ENCODE measurements at regions not wholly inside any gene's neighbourhood (a gene's known extent, or its start where the extent isn't known, plus 50 kb on each side); places are given as distances from the start of the nearest gene placed in this dataset.
"Not testable (repeated sequence)": the region's sequence is repeated elsewhere in the genome, so short reads cannot be mapped to it uniquely, and the experiment has no call there.

GRCh38 chr5:10891193-10891592, 130.2 kb upstream of the DAP start:
- H3K36me3 Mint-ChIP-seq (ENCODE audit: low read depth), result peaks cover 2% of the 10 kb centered on the region
- DNase-seq (ENCODE audit: low read depth, low spot score), result no peak
- peaks cover 16% of the 10 kb centered on the region for H3K4me1 Mint-ChIP-seq
- H3K4me3 Mint-ChIP-seq, result no peak overlapping the region
- no peaks in the 10 kb centered on the region for H3K9me3 Mint-ChIP-seq
- no peak for TF ChIP-seq CTCF (conservative IDR thresholded peaks at IDR 0.05)
- no peak overlapping the region for H3K27ac Mint-ChIP-seq (ENCODE audit: unreplicated experiment)
- H3K27me3 Mint-ChIP-seq (ENCODE audit: low read depth), result no peaks in the 10 kb centered on the region

DNA sequence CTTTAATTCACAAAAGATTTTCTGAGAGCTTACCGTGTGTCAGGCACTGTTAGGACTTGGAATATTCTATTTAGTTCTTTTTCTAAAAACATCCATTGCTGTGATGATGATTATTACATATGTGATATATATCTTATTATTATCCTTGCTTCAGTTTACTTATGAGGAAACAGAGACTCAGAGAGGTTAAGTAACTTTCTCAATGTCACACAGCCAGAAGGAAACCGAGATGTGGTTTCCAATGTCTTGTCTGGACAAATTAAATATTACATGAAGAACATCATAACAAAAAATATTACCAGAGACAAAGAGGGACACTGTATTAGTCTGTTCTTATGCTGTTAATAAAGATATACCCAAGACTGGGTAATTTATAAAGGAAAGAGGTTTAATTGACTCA, 125.5 kb upstream of the DAP start:
- no peak for DNase-seq (ENCODE audit: low read depth, low spot score)
- Mint-ChIP-seq H3K9me3 (peaks cover 6% of the 10 kb centered on the region), H3K36me3 (ENCODE audit: low read depth) (peaks cover 2% of the 10 kb centered on the region), H3K4me3 (no peak overlapping the region), H3K4me1 (peaks cover 5% of the 10 kb centered on the region), H3K27ac (ENCODE audit: unreplicated experiment) (no peak overlapping the region), H3K27me3 (ENCODE audit: low read depth) (no peaks in the 10 kb centered on the region)
- no peak for TF ChIP-seq CTCF (conservative IDR thresholded peaks at IDR 0.05)

DNA sequence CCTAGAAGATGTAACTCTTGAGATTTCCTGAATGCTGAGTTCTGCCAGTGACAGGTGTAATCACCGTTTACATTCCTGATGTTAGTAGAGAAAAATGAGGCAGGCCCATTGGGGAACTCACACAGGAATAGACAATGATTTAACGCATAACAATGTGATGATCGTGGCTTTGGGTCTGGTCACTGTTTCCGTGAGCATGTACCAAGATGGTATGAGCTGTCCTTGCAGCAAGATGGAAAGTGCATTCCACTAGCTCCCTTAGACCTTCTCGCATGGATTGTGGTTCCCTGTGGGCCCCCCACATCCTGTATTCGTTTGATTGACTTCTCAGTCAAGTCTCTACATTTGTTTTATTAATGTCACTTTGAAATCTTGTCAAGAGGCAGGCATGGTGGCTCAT, 124.0 kb upstream of the DAP start:
- Mint-ChIP-seq H3K4me3 (no peak overlapping the region), H3K9me3 (peaks cover 6% of the 10 kb centered on the region), H3K27me3 (ENCODE audit: low read depth) (no peaks in the 10 kb centered on the region), H3K36me3 (ENCODE audit: low read depth) (peaks cover 2% of the 10 kb centered on the region), H3K27ac (ENCODE audit: unreplicated experiment) (no peak overlapping the region), H3K4me1 (peaks cover 5% of the 10 kb centered on the region)
- no peak for TF ChIP-seq CTCF (conservative IDR thresholded peaks at IDR 0.05)
- DNase-seq (ENCODE audit: low read depth, low spot score), result no peak

DNA sequence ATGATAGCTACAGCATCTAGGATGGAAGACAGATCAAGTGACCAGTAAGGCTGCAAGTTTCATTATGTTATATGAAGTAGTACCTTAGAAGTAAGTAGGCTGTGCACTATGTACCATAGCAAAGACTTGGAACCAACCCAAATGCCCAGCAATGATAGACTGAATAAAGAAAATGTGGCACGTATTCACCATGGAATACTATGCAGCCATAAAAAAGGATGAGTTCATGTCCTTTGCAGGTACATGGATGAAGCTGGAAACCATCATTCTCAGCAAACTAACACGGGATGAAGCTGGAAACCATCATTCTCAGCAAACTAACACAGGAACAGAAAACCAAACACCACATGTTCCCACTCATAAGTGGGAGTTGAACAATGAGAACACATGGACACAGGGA, 122.9 kb upstream of the DAP start:
- H3K9me3 Mint-ChIP-seq; H3K4me3 Mint-ChIP-seq; H3K27me3 Mint-ChIP-seq (ENCODE audit: low read depth); H3K4me1 Mint-ChIP-seq; H3K27ac Mint-ChIP-seq (ENCODE audit: unreplicated experiment); DNase-seq (ENCODE audit: low read depth, low spot score); H3K36me3 Mint-ChIP-seq (ENCODE audit: low read depth): not testable (repeated sequence)

DNA sequence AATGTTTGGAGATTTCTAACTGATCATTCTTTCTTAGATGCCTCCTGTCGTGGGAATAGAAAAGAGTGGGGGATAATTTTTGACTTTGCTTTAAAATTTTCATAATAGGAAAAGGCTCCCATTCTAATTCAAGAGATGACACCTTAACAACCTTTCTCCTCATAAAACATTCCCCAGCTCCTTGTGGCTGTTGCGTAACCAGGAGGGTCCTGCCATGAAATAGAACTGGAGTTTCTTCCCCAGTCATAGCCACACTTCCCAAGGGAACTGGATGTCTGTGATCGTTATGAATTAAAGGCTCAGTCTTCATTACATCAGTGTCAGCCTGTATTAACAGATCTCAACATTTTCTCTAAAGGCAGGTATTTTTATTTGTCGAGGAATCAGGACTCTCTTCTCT, 119.9 kb upstream of the DAP start:
- no peak for DNase-seq (ENCODE audit: low read depth, low spot score)
- TF ChIP-seq CTCF (conservative IDR thresholded peaks at IDR 0.05), result no peak
- Mint-ChIP-seq H3K4me1 (peaks cover 5% of the 10 kb centered on the region), H3K27me3 (ENCODE audit: low read depth) (peaks cover 2% of the 10 kb centered on the region), H3K36me3 (ENCODE audit: low read depth) (no peaks in the 10 kb centered on the region), H3K4me3 (no peak overlapping the region), H3K9me3 (peaks cover 6% of the 10 kb centered on the region), H3K27ac (ENCODE audit: unreplicated experiment) (no peak overlapping the region)

DNA sequence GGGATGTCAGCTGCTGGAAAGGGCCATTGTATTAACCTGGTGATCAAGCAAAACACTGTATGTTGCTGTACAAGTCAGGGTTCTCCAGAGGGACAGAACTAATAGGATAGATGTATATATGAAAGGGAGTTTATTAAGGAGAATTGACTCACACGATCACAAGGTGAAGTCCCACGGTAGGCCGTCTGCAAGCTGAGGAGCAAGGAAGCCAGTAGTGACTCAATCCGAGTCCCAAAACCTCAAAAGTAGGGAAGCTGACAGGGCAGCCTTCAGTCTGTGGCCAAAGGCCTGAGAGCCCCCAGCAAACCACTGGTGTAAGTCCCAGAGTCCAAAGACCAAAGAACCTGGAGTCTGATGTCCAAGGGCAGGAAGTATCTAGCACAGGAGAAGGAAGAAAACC, 116.0 kb upstream of the DAP start:
- not testable (repeated sequence) for H3K9me3 Mint-ChIP-seq; H3K4me1 Mint-ChIP-seq; H3K27me3 Mint-ChIP-seq (ENCODE audit: low read depth); H3K27ac Mint-ChIP-seq (ENCODE audit: unreplicated experiment); DNase-seq (ENCODE audit: low read depth, low spot score); H3K36me3 Mint-ChIP-seq (ENCODE audit: low read depth); H3K4me3 Mint-ChIP-seq

Measured in neural crest cell (in vitro differentiated cells).